ENCODE measurements at regions not wholly inside any gene's neighbourhood (a gene's known extent, or its start where the extent isn't known, plus 50 kb on each side); places are given as distances from the start of the nearest gene placed in this dataset.
"Not testable (repeated sequence)": the region's sequence is repeated elsewhere in the genome, so short reads cannot be mapped to it uniquely, and the experiment has no call there.

DNA sequence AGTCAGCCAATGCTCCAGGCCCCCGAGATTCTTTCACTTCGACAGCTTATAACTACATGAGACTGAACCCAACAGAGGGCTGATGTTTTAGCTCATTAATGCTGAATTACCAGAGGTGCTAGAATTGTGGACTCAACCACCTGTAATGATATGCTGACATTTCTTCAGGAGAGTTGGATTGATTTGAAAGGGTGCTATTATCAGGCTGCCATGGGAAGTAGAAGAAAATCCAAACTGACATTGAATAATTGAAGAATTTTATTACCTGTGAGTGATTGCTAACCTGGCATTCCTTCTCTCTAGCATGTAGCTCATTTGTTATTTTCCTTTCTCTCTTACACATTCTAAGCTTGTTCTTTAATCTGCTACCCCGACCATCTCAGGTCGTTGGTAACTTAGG is 488.8 kb downstream of the PID1 start:
- no peak for FAIRE-seq

DNA sequence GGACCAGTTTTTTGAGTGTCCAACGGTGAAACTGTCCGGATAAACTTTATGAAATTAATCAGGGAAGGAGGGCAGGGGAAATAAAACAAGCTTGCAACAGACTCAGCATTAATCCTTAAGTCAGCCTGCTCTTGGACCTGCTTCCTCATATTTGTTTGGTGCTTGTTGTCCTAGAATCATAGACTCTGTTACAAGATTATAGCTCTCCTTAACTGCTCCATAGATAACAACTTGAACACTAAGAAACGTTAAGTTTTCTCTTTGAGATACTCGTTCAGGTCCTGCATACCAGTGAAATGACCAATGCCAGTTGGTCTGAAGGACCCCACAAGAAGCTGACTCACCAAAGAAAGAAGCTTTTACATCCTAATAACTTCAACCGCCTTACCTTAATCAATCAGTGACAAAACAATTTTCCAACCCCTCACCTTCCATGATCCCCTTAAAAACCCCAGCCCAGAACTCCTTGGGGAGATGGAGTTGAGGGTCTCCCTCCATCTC is 493.2 kb downstream of the PID1 start:
- no peak for FAIRE-seq

DNA sequence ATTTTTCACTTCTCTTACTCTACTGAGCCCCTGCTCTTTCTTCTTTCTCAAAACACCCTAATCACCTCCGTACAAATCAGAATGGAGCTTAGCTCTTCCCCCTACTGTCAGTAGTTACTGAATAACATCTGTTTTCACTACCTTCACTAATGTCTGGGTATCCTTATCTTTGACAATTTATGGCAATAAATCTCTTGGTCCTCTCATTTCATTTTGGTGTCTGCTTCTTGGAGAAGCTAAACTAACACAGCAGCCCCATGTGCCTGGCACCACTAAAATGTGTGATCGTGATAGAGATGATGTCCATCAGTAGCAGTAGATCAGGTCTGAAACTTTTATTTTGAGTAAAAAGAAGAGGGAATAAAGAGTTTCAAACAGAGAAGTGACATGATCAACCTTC is 496.5 kb downstream of the PID1 start:
- FAIRE-seq = no peak

- FAIRE-seq = no peak
These were observed 499.3 kb downstream of the PID1 start for GRCh38 chr2:228771774-228772173.

DNA sequence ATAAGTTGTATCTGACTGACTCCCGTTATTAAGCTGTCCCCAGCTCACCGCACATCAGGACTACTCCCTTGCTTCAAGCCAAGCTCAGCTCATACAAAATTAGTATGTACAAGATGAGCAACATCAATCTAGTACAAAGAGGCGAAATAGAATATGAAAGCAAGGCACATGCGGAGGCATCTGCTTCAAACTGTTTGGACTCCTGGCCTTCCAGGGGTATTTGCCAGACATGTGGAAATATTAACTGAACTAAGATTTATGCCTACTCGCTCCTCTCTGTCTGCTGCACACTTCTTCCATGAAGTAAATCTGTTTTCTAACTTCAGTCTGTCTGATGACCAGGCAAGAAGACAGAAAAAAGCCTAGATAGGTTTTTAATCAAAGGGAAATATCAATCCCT is 499.8 kb downstream of the PID1 start:
- FAIRE-seq = no peak

- no peak for FAIRE-seq
These were observed 502.3 kb downstream of the PID1 start for GRCh38 chr2:228768818-228769217.

DNA sequence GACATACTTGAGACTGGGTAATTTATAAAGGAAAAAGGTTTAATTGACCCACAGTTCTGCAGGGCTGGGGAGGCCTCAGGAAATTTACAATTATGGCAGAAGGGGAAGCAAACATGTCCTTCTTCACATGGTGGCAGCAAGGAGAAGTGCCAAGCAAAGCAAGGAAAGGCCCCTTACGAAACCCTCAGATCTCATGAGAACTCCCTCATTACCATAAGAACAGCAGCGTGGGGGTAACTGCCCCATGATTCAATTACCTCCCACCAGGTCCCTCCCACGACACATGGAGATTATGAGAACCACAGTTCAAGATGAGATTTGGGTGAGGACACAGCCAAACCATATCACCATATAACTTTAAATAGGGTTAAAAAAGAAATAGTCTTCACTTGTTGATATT is 502.9 kb downstream of the PID1 start:
- not testable (repeated sequence) for FAIRE-seq

- no peak for FAIRE-seq
These were observed 503.9 kb downstream of the PID1 start for GRCh38 chr2:228767196-228767595.

GRCh38 chr2:228763379-228763981 is 507.6 kb downstream of the PID1 start:
- no peak for FAIRE-seq

- FAIRE-seq = no peak
These were observed 508.5 kb downstream of the PID1 start for GRCh38 chr2:228762565-228762964.

DNA sequence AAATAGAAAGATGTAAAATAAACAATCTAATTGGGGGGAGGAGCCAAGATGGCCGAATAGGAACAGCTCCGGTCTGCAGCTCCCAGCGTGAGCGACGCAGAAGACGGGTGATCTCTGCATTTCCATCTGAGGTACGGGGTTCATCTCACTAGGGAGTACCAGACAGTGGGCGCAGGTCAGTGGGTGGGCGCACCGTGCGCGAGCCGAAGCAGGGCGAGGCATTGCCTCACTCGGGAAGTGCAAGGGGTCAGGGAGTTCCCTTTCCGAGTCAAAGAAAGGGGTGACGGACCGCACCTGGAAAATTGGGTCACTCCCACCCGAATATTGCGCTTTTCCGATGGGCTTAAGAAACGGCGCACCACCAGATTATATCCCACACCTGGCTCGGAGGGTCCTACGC is 515.4 kb downstream of the PID1 start:
- FAIRE-seq = not testable (repeated sequence)

- FAIRE-seq = no peak
These were observed 523.6 kb downstream of the PID1 start for GRCh38 chr2:228747483-228747882.

GRCh38 chr2:228738671-228739380 is 532.3 kb downstream of the PID1 start:
- no peak for FAIRE-seq

DNA sequence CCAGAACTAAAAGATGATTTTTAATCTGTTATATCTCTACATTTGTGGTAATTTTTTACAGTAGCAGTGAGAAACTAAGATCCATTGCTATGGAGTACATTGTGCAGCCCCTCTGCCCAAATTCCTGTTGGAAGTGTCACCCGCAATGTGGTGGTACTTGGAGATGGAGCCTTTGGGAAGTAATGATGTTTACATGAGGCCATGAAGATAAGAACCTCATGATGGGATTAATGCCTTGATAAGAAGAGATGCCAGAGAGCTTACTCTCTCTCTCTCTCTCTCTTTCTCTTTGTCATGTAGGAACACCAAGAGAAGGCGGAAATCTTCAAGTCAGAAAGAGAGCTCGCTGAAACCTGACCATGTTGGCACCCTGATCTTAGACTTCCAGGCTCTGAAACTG is 535.4 kb downstream of the PID1 start:
- FAIRE-seq = no peak

DNA sequence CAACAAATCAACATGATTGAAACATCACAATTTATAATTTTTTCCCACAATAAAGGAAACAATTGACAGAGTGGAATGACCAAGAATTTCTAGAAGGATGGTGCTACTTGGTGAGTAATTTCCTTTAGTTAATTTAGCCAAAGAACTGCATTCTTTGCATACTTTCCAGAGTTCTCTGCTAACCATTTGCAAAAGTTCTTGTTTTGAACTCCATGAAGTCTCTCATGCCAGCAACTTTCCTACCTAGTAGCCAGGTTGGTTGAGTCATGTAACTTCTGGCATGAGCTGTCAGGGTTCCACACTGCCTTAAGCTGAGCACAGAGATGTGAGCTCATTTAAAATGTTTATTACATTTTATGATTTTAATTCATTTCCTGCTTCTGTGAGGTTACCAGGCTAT is 539.6 kb downstream of the PID1 start:
- no peak for FAIRE-seq

- FAIRE-seq = no peak
These were observed 542.1 kb downstream of the PID1 start for GRCh38 chr2:228728961-228729360.

DNA sequence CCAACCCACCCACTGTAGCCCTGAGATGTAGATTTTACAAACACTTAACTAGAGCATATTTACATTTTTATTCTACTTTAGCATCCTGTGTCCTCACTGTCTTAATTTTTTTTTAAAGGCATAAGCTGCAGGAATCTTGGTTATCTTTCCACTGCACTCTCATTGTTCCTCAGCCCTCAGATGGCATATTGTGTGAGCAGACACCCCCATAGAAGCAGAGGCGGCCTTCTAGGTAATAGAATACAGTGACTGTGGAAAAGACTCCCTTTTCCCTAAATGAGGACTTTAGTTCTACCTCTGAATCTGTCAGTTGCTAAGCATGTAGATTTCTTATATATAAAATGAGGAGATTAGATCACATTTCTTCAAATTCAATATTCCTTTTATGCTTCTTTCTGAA is 543.5 kb upstream of the SPHKAP start:
- no peak for FAIRE-seq

DNA sequence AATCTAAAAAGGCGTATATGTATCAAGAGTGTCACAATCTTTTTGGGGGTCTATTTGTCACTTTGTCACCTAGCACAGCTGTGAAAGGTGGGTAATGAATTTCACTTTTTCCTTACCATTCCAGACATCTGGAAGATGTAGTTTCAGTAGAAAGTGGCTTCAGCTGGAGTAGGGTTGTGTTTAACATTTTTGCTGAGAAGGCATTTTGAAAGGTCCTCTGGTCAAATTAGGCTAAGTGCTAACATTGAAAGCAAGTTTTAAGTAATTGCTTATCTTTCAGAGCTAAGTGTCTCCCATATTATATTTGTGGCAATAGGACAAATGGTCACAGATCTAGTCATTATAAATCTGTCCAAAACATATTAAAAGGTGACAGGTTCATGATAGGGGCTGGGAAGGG is 542.1 kb upstream of the SPHKAP start:
- no peak for FAIRE-seq

DNA sequence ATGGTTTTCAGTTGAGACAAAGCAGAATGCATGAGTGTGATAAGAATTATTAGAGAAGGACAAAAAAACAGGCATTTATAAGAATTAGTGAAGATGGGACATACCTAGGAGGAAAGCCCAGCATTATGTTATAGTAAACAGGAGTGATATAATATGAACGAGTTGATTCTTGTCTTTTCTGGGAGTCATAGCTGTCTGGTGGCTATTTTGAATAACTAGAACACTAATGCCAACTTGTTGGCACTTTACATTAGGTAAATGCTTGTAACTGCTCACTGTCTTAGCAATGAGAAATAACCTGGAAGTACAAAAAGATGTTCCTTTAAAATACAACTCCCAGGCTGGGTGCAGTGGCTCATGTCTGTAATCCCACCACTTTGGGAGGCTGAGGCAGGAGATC is 540.8 kb upstream of the SPHKAP start:
- no peak for FAIRE-seq

DNA sequence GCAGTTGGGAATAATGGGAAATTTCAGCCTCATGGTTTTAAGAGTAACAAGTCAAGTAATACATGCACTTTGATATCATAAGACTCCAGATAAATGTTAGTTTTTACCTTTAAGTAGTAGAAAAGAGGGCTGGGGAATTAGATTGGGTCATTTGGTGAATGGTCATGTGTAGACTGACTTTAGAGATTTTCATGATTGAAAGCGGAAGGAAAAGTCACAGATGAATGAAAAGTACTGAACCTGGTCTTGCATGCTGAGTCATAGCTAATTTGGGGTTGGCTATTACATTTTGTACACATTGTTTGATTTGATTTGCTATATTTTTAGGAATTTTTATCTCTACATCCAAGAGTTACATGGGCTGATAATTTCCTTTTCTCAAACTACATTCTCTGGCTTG is 539.4 kb upstream of the SPHKAP start:
- FAIRE-seq = no peak

DNA sequence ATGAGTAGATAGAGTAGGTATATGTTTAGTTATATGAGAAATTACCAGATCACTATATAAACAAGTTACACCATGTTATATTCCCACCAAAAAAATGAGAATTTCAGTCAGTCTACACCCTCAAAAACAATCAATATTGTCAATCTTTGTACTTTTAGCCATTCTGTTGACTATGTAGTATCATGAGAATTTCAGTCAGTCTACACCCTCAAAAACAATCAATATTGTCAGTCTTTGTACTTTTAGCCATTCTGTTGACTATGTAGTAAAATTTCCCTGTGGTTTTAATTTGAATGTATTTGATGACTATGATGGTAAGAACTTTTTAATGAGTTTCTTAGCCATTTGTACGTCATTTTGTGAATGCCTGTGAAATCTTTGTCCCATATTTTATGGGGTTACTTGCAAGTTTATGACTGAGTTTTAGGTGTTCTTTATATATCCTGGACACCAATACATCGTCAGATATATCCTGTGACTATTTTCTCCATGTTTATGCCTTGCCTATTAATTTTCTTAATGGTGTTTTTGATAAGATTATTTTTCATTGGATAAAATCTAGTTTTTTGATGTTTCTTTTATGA is 528.4 kb upstream of the SPHKAP start:
- FAIRE-seq = no peak

- no peak for FAIRE-seq
These were observed 526.4 kb upstream of the SPHKAP start for GRCh38 chr2:228707846-228708245.

DNA sequence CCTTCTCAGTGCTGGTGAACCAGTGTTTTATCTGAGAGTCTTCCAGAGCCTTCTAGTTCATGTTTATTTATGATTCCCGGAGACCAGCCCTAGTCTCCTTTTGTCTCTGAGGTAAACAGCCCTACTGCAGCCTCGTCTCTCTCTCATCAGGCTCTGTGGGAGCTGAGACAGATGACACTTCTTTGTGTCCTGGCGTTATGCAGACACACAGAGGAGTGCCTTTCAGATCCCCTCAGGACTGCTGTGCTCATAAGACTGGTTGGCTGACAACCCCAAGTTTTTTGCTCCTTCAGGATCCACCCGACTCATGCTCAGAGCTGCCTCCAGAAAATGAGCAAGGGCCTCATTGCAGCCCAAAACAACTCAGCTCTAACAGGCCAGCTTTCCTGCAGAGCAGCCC is 523.8 kb upstream of the SPHKAP start:
- FAIRE-seq = no peak

DNA sequence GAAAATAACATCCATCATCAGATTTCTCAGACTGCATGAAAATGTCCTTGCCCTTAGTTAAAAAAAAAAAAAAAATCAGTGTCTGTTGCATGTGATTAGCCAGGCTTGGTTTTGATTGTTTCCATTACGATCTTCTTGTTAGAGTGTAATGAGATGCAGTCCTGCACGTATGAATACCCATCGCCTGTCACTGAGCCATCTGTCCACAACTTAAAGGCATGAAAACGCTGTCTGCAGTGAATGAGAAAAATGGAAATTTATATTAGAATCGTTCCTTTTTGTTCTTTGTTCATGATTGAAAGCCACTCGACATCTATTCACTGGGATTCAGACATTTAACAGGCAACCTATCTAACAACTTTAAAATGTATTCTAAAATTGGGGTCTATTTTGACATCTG is 521.7 kb upstream of the SPHKAP start:
- FAIRE-seq = no peak

DNA sequence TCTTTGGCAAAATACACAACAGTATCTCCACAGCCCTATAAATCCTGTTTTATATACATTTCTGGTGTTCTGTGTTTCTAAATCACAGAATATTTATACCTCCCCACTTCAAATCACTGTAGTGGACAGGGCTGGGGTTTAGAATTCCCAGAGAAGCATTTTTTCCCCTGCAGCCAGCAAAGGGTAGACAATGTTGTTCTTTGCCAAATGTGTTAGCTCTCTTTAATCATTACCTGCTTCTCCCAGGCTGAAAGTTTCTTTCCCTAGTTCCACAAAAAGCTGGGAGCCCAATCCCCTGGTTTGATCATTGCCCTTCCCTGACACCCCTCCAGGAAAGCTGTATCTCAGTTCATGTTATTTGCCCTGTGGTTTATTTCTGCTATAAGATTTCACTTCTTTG is 520.0 kb upstream of the SPHKAP start:
- no peak for FAIRE-seq

Data from islet of Langerhans (tissue), 1 donor.